ENCODE measurements at regions not wholly inside any gene's neighbourhood (a gene's known extent, or its start where the extent isn't known, plus 50 kb on each side); places are given as distances from the start of the nearest gene placed in this dataset.
"Not testable (repeated sequence)": the region's sequence is repeated elsewhere in the genome, so short reads cannot be mapped to it uniquely, and the experiment has no call there.

DNA sequence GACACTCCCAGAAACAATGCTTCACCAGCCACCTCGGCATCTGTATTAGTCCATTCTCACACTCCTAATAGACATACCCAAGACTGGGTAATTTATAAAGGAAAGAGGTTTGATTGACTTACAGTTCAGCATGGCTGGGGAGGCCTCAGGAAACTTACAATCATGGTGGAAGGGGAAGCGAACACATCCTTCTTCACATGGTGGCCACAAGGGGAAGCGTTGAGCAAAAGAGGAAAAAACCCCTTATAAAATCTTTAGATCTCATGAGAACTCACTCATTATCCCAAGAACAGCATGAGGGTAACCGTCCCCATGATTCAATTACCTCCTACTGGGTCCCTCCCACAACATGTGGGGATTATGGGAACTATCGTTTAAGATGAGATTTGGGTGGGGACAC, 140.9 kb downstream of the LIG4 start:
- DNase-seq = not testable (repeated sequence)

- DNase-seq = no peak
Measured at GRCh38 chr13:108070925-108071324, 144.4 kb downstream of the LIG4 start.

DNA sequence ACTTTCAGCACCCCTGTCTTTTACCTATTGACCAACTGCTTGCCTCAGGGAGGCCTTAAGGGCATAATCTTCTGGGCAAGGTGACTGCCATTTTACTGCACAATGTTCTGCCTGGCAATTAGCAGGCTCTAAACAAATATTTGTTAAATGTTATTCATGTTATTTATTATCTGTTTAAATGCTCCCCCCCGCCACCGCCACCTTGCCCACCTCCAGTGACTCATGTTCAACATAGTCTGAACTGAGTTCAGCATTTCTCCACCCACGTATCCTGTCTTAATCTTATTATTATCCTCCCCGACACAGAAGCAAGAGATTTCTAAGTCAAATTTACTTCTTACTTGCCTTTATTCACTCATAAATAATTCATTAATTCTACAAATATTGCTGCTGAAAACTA, 144.8 kb downstream of the LIG4 start:
- no peak for DNase-seq

- DNase-seq = no peak
Measured at GRCh38 chr13:108069521-108070210, 145.7 kb downstream of the LIG4 start.

DNA sequence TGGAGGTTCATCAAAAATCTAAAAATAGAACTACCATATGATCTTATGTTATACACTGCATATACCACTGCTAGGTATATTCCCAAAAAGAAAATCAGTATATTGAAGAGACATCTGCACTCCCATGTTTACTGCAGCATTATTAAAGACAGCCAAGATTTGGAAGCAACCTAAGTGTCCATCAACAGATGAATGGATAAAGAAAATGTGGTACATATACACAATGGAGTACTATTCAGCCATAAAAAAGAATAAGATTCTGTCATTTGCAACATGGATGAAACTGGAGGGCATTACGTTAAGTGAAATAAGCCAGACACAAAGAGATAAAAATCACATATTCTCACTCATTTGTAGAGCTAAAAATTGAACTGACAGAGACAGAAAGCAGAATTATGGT, 151.0 kb downstream of the LIG4 start:
- DNase-seq = not testable (repeated sequence)

DNA sequence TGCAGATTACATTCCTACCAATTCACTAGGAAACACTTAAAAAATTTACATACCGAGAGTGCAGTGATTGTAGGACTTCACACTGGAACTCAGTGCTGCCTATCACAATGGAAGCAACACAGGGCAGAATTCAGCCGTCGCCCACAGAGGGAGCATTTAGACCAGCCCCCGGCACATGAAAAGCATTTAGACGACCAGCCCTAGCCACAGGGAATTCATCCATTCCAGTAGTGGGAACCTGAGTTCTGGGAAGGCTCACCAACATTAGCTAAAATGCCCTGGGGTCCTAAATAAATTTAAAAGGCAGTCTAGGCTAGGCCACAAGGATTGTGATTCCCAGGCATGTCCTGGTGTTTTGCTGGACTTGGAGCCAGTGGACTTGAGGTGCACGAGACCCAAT, 155.2 kb downstream of the LIG4 start:
- no peak for DNase-seq

- no peak for DNase-seq
Measured at GRCh38 chr13:108056278-108056677, 159.1 kb downstream of the LIG4 start.

GRCh38 chr13:108049211-108049610, 166.1 kb downstream of the LIG4 start:
- no peak for DNase-seq

GRCh38 chr13:108044954-108045353, 170.4 kb downstream of the LIG4 start:
- DNase-seq = no peak

DNA sequence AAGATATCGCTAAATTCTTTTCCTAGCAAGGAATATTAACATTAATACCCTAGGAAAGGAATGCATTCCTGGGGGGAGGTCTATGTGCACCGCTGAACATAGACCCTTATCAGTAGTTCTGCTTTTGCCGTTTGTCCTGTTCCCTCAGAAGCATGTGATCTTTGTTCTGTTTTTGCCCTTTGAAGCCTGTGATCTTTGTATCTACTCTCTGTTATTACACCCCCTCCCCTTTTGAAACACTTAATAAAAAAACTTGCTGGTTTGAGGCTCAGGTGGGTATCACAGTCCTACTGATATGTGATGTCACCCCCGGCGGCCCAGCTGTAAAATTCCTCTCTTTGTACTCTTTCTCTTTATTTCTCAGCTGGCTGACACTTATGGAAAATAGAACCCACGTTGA, 172.5 kb downstream of the LIG4 start:
- not testable (repeated sequence) for DNase-seq

DNA sequence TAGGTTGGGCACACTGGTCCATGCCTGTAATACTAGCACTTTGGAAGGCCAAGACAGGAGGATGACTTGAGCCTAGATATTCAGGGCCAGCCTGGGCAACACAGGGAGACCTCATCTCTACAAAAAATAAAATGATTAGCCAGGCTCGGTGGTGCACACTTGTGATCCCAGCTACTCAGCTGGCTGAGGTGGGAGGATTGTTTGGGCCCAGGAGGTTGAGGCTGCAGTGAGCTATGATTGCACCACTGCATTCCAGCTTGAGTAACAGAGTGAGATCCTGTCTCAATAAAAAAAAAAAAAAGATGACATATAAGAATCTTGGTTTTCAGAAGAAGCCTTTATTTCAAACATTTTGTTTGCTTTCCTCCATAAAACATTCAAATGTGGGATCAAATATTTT, 178.0 kb downstream of the LIG4 start:
- DNase-seq = no peak

- no peak for DNase-seq
Measured at GRCh38 chr13:108036411-108036932, 178.9 kb downstream of the LIG4 start.

- no peak for DNase-seq
Measured at GRCh38 chr13:108034909-108035410, 180.4 kb downstream of the LIG4 start.

GRCh38 chr13:108033800-108034707, 181.3 kb downstream of the LIG4 start:
- DNase-seq = no peak

DNA sequence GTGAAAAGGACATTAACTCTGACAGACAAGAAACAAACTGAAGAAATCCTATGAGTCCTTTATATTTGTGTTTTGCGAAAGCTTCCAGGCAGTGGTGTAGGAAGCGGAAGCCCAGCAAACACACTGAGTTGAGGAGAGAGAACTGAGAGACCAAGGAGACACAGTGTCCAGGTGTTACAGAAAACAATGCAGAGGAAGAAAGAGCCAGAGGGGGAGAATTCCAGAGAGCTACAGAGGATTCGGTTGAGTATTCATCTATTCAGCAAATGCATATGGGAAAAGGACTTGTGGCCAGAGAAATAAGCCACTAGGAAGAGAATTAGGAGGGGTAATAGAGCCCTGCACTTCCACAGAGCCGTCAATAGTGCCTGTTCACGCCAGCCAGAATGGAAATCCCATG, 183.5 kb downstream of the LIG4 start:
- DNase-seq = no peak

- DNase-seq = no peak
Measured at GRCh38 chr13:108030769-108031168, 184.6 kb downstream of the LIG4 start.

GRCh38 chr13:108026680-108027410, 188.5 kb downstream of the LIG4 start:
- no peak for DNase-seq

- DNase-seq = no peak
Measured at GRCh38 chr13:108020027-108020426, 195.3 kb downstream of the LIG4 start.

DNA sequence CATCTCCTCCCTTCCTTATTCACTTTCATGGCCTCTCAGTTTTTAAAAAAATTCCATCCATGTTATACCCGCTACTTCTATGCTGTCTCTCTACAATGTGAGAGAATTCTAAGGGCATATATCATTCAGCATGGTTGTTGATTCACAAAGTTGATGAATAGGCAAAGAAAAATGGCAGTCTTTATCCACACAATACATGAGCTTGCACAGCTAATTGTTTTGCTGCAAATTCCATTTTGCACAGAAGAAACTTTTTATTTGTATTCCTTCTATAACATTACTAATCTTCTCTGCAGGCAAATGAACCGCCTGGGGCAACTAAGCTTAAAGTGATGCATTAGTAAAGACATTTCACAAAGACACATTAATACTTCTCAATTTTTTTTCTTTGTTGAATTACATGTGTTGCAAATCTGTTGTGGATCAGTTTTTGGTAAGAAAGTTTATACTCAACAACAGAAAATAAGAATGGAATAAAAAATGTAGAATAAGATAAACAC, 196.9 kb downstream of the LIG4 start:
- no peak for DNase-seq

GRCh38 chr13:108006619-108007018, 208.7 kb downstream of the LIG4 start:
- DNase-seq = no peak

- DNase-seq = no peak
Measured at GRCh38 chr13:108005231-108005630, 210.1 kb downstream of the LIG4 start.

- DNase-seq = no peak
Measured at GRCh38 chr13:108003626-108004025, 211.7 kb downstream of the LIG4 start.

- DNase-seq = no peak
Measured at GRCh38 chr13:108000998-108001397, 214.3 kb downstream of the LIG4 start.
